ENCODE measurements at regions not wholly inside any gene's neighbourhood (a gene's known extent, or its start where the extent isn't known, plus 50 kb on each side); places are given as distances from the start of the nearest gene placed in this dataset.
"Not testable (repeated sequence)": the region's sequence is repeated elsewhere in the genome, so short reads cannot be mapped to it uniquely, and the experiment has no call there.

DNA sequence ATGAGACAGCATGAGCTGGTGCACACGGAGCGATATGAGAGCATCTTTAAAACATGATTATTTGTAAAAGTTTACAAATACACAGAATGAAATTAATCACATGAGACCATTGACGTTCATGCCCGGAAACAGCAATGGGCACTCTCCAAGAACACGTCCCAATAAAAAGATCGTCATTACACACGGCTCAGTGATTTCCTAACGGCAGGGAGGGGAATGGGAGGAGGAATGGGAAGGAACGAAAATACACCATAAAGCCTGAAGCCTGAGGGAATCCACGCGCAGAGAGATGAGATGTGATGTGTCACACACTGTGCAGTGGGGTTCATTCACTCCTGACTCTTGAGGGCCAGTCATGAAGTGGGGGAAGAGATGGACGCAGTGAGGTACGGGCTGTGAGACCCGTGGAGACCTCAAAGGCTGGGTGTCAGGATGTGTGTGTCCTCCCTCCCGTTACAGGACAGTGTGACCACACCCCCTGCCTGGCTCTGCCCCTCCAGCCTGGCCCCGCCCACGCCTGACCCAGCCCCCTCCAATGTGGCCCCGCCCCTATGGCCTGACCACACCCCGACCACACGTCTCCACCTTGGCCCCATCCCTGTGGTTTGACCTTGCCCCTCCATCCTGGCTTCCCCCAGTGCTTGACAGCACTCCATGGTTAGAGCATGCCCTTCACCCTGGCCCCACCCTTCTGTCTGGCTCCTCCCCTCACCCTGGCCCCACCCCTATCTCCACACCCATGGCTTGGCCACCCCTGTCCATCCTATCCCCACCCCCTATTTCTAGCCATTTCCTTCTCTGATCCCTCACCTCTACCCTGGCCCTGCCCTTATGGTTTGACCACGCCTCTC lies 270.5 kb upstream of the SFSWAP start:
- not testable (repeated sequence) for H3K4me1 ChIP-seq (ENCODE audit: insufficient read depth, low read length); H2AFZ ChIP-seq (ENCODE audit: low read depth, low read length); H3K9me3 ChIP-seq (ENCODE audit: low read length); H3K36me3 ChIP-seq (ENCODE audit: insufficient read depth, low read length); H3K27me3 ChIP-seq (ENCODE audit: insufficient read depth, low read length); H3K4me3 ChIP-seq (ENCODE audit: low read length)

DNA sequence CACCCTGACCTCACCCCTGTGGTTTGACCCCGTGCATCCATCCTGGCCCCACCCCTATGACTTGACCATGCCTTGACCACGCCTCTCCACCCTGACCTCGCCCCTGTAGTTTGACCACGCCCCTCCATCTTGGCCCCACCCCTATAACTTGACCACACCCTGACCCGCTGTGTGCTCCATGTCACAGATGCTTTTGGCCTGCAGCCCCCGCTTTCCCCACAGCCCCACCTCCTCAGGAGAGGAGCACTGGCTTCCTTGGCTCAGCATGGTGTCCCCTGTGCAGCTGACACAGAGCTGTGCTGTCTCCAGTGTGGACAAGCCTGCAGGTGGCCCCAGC lies 269.9 kb upstream of the SFSWAP start:
- Histone ChIP-seq H3K36me3 (ENCODE audit: insufficient read depth, low read length) (no peaks in the 10 kb centered on the region), H2AFZ (ENCODE audit: low read depth, low read length) (no peak overlapping the region), H3K4me3 (ENCODE audit: low read length) (no peak overlapping the region), H3K4me1 (ENCODE audit: insufficient read depth, low read length) (peaks cover 9% of the 10 kb centered on the region), H3K9me3 (ENCODE audit: low read length) (no peaks in the 10 kb centered on the region), H3K27me3 (ENCODE audit: insufficient read depth, low read length) (no peaks in the 10 kb centered on the region)

DNA sequence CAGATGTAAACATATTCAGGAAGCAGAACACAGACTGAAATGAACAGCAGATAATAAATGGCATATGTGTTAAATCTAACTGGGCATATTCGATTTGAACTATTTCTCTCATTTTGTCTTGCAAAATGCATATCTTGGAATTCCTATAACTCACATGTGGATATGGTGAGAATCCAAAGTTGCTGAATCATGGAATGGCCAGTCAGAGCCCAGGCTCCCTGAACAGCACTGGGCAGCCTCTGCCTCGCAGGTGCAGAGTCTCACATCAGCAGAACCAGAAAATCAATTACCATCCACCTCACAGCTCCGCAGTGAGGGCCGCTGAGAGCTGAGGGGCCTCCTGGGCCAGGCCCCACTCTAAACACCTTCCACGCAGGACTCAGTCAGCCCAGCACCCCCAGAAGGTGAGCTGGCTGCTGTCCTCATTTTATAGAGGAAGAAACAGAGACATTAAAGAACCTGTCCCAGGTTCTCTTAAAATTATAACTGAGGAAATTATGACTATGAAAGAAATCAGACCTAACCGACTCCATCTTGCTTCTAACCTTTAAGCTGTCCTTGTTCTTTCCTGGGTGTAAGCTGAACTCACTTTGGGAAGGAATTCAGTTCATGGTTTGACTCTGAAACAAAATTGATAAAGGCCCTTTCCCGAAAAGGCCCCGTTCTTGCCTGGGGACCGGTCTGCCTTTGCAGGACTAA lies 269.1 kb upstream of the SFSWAP start:
- Histone ChIP-seq H3K4me1 (ENCODE audit: insufficient read depth, low read length) (peaks cover 9% of the 10 kb centered on the region), H3K9me3 (ENCODE audit: low read length) (no peaks in the 10 kb centered on the region), H3K4me3 (ENCODE audit: low read length) (no peak overlapping the region), H3K27me3 (ENCODE audit: insufficient read depth, low read length) (no peaks in the 10 kb centered on the region), H3K36me3 (ENCODE audit: insufficient read depth, low read length) (no peaks in the 10 kb centered on the region), H2AFZ (ENCODE audit: low read depth, low read length) (no peak overlapping the region)

GRCh38 chr12:131442337-131442918 lies 268.5 kb upstream of the SFSWAP start:
- no peaks in the 10 kb centered on the region for H3K36me3 ChIP-seq (ENCODE audit: insufficient read depth, low read length)
- H3K9me3 ChIP-seq (ENCODE audit: low read length): no peaks in the 10 kb centered on the region
- H3K4me1 ChIP-seq (ENCODE audit: insufficient read depth, low read length): peaks cover 6% of the 10 kb centered on the region
- H2AFZ ChIP-seq (ENCODE audit: low read depth, low read length): no peak overlapping the region
- H3K27me3 ChIP-seq (ENCODE audit: insufficient read depth, low read length): no peaks in the 10 kb centered on the region
- no peak overlapping the region for H3K4me3 ChIP-seq (ENCODE audit: low read length)

DNA sequence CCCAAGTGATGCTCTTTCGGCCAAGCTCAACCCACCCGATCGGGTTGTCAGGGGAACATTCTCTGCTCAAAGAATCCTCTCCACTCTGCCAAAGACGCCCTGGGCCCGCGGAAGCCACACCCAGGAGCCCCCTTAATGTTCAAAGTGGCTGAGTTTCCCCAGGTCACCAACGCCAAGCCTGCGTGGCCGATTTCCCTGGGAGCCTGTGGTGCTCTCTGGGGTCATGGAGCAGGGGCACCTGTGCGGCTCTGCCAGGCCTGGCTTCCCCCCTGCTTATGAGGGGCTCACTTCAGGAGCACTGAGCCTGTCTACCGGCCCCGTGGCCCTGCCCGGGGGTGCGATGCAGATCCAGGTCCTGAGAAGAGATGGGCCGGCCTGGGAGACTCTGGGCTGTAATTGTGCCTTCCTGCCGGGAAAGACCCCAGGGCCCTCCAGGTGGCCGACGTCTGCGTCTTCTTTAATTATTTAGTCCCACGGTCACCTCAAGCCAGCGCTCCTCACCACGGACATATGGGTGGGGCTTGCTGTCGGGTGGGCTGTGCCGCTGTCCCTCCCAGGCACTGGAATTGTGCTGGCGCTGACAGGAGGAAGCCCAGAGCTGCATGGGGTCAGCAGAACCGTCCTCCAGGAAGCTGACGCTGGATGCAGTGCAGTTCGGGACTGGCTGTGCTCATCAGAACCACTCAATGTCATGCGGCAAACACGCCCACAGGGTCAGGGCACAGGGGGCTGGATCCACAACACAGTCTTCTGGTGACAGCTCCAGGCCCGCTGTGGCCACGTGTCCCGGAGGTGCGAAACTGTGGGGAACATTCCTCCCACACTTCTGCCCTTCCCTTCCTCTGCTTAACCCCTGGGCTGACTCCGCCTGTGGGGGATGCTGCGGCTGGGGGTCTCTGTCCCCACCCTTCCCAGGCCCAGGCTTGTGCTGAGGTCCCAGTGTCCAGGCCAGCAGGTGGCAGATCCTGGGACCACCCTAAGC lies 267.6 kb upstream of the SFSWAP start:
- Histone ChIP-seq H3K36me3 (ENCODE audit: insufficient read depth, low read length) (no peaks in the 10 kb centered on the region), H3K27me3 (ENCODE audit: insufficient read depth, low read length) (no peaks in the 10 kb centered on the region), H3K9me3 (ENCODE audit: low read length) (no peaks in the 10 kb centered on the region), H3K4me1 (ENCODE audit: insufficient read depth, low read length) (peaks cover 6% of the 10 kb centered on the region), H3K4me3 (ENCODE audit: low read length) (no peak overlapping the region), H2AFZ (ENCODE audit: low read depth, low read length) (no peak overlapping the region)

GRCh38 chr12:131444220-131445164 lies 266.4 kb upstream of the SFSWAP start:
- no peaks in the 10 kb centered on the region for H3K36me3 ChIP-seq (ENCODE audit: insufficient read depth, low read length)
- H3K4me3 ChIP-seq (ENCODE audit: low read length): no peak overlapping the region
- H3K27me3 ChIP-seq (ENCODE audit: insufficient read depth, low read length): no peaks in the 10 kb centered on the region
- no peaks in the 10 kb centered on the region for H3K9me3 ChIP-seq (ENCODE audit: low read length)
- no peak overlapping the region for H2AFZ ChIP-seq (ENCODE audit: low read depth, low read length)
- H3K4me1 ChIP-seq (ENCODE audit: insufficient read depth, low read length): peaks cover 11% of the 10 kb centered on the region

DNA sequence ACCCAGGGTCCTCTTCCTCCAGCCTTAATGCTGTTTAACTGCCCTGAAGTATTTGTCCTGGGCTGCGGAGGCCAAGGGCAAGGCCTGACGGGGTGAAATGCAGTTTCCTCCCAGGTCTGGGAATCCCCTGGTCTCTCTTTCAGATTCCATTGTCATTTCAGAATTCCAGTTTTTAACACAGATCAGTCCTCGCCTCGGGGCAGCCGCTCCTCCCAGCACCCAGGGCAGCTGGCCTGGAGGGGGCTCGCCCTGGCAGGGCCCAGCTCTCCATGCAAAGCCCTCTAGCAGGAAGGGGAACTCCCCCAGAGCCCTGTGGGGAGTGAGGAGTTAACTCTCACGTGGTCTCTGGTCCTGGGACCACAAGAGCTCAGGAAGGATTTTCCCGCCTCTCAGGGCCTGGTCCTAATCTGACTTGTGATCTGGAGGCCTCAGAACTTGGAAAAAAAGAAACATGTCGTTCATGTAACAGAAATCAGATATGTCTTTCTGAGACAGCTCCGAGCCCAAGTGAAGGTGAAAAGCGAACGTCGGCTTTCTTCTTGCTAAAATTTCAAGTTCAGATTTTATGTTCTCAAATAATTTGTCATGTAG lies 265.6 kb upstream of the SFSWAP start:
- no peaks in the 10 kb centered on the region for H3K36me3 ChIP-seq (ENCODE audit: insufficient read depth, low read length)
- peaks cover 11% of the 10 kb centered on the region for H3K4me1 ChIP-seq (ENCODE audit: insufficient read depth, low read length)
- no peak overlapping the region for H2AFZ ChIP-seq (ENCODE audit: low read depth, low read length)
- H3K9me3 ChIP-seq (ENCODE audit: low read length): no peaks in the 10 kb centered on the region
- no peaks in the 10 kb centered on the region for H3K27me3 ChIP-seq (ENCODE audit: insufficient read depth, low read length)
- no peak overlapping the region for H3K4me3 ChIP-seq (ENCODE audit: low read length)

DNA sequence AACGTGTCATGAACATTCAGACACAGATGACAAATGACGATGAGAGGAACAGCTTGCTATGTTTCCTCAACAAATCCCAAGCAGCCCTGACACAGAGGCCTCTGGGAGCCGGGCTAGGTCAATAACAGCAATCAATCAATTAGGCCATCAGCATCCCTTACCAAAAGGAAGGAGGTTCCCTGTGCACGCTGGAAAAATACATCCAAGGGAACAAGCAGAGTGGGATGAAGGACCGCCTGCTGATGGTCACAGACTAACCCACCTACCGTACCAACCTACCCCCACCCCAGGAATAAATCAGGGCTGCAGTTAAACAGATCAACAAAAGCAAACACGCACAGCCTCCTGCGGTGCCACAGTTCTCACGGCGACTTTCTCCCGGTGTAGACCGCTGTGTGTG lies 265.1 kb upstream of the SFSWAP start:
- H3K36me3 ChIP-seq (ENCODE audit: insufficient read depth, low read length): no peaks in the 10 kb centered on the region
- no peaks in the 10 kb centered on the region for H3K9me3 ChIP-seq (ENCODE audit: low read length)
- H3K27me3 ChIP-seq (ENCODE audit: insufficient read depth, low read length): no peaks in the 10 kb centered on the region
- peaks cover 11% of the 10 kb centered on the region for H3K4me1 ChIP-seq (ENCODE audit: insufficient read depth, low read length)
- H3K4me3 ChIP-seq (ENCODE audit: low read length): no peak overlapping the region
- no peak overlapping the region for H2AFZ ChIP-seq (ENCODE audit: low read depth, low read length)

GRCh38 chr12:131447636-131448035 lies 263.3 kb upstream of the SFSWAP start:
- not testable (repeated sequence) for H3K36me3 ChIP-seq (ENCODE audit: insufficient read depth, low read length); H2AFZ ChIP-seq (ENCODE audit: low read depth, low read length); H3K9me3 ChIP-seq (ENCODE audit: low read length); H3K4me3 ChIP-seq (ENCODE audit: low read length); H3K27me3 ChIP-seq (ENCODE audit: insufficient read depth, low read length)
- H3K4me1 ChIP-seq (ENCODE audit: insufficient read depth, low read length): peaks cover 11% of the 10 kb centered on the region

- H3K4me1 ChIP-seq (ENCODE audit: insufficient read depth, low read length): peaks cover 11% of the 10 kb centered on the region
- H3K36me3 ChIP-seq (ENCODE audit: insufficient read depth, low read length): no peaks in the 10 kb centered on the region
- H3K4me3 ChIP-seq (ENCODE audit: low read length): no peak overlapping the region
- H3K27me3 ChIP-seq (ENCODE audit: insufficient read depth, low read length): no peaks in the 10 kb centered on the region
- H3K9me3 ChIP-seq (ENCODE audit: low read length): no peaks in the 10 kb centered on the region
- no peak overlapping the region for H2AFZ ChIP-seq (ENCODE audit: low read depth, low read length)
These were observed 262.6 kb upstream of the SFSWAP start for GRCh38 chr12:131448254-131448795.

DNA sequence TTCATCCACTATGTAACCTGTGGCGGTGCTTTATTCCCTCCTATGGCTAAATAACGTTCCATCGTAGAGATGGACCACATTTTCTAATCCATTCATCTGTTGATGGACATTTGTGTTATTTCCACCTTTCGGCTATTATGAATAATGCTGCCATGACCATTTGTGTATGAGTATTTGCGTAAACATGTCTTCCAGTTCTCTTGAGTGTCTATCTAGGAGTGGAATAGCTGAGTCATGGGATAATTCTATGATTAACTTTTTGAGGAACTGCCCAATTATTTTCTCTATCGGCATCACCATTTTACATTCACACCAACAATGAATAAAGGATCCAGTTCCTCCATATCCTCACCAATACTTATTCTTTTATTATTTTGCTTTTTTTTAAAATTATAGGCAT lies 261.9 kb upstream of the SFSWAP start:
- Histone ChIP-seq H2AFZ (ENCODE audit: low read depth, low read length) (no peak overlapping the region), H3K9me3 (ENCODE audit: low read length) (no peaks in the 10 kb centered on the region), H3K4me1 (ENCODE audit: insufficient read depth, low read length) (peaks cover 11% of the 10 kb centered on the region), H3K4me3 (ENCODE audit: low read length) (no peak overlapping the region), H3K36me3 (ENCODE audit: insufficient read depth, low read length) (no peaks in the 10 kb centered on the region), H3K27me3 (ENCODE audit: insufficient read depth, low read length) (no peaks in the 10 kb centered on the region)

Data from neuron (in vitro differentiated cells).